ENCODE measurements at regions not wholly inside any gene's neighbourhood (a gene's known extent, or its start where the extent isn't known, plus 50 kb on each side); places are given as distances from the start of the nearest gene placed in this dataset.

- TF ChIP-seq CTCF (IDR thresholded peaks at IDR 0.05) (no peak), POLR2A (IDR thresholded peaks at IDR 0.05) (no peak)
These were observed 272.8 kb downstream of the OLFM4 start for GRCh38 chr13:53301449-53301848.
